ENCODE measurements at regions not wholly inside any gene's neighbourhood (a gene's known extent, or its start where the extent isn't known, plus 50 kb on each side); places are given as distances from the start of the nearest gene placed in this dataset.

DNA sequence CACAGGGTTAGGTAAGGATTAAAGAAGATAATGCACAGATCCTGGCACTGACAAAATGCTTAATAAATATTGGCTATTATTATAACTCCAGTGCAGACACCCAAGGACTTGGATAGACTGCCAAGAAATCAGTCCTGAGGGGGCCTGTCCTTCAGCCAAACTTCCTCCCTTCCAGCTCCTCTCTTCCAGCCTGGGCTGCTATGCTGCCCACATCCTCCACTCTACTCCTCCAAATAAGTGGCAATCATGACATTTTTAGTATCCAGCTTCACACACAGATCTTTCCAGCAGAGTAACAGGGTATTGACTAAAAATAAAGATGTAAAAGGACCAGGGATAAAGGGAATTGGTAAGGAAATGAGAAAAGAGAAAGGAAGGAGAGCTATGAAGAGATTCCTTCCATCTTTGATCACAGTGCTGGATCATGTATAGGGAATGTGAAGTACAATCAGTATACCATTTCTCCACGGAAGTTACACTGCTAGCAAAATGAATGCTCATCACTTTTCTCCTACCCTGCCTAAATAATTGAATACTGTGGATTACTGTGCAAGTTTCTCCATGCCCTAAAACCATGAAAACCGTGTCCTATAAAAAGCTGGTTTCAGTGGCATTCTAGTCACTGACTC, 136.0 kb upstream of the OSMR start:
- TF ChIP-seq, protein P1, sequence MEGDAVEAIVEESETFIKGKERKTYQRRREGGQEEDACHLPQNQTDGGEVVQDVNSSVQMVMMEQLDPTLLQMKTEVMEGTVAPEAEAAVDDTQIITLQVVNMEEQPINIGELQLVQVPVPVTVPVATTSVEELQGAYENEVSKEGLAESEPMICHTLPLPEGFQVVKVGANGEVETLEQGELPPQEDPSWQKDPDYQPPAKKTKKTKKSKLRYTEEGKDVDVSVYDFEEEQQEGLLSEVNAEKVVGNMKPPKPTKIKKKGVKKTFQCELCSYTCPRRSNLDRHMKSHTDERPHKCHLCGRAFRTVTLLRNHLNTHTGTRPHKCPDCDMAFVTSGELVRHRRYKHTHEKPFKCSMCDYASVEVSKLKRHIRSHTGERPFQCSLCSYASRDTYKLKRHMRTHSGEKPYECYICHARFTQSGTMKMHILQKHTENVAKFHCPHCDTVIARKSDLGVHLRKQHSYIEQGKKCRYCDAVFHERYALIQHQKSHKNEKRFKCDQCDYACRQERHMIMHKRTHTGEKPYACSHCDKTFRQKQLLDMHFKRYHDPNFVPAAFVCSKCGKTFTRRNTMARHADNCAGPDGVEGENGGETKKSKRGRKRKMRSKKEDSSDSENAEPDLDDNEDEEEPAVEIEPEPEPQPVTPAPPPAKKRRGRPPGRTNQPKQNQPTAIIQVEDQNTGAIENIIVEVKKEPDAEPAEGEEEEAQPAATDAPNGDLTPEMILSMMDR (IDR thresholded peaks at IDR 0.05), result no peak
- DNase-seq (ENCODE audit: low spot score) (no peak), ATAC-seq (ENCODE audit: low FRiP score) (no peak)

DNA sequence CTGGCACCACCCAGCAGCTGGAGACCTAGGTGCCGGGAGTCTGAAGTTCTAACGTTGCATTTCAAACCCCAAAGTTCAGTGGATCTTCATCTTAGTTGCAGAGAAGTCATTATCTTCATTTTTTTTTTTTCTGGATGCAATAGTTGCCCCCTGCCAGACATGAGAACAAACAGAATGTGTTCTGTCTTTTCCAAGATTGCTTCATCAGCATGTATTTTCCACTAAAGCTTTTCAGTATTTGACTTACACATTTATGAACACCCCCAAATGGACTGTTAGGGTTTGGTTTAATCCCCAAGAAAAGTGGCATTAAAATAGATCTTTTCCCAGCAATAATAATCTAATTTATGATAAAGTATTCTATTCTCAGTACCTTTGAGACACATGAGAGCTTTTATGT, 135.2 kb upstream of the OSMR start:
- ATAC-seq (ENCODE audit: low FRiP score) (no peak), DNase-seq (ENCODE audit: low spot score) (no peak)
- TF ChIP-seq, protein P1 (IDR thresholded peaks at IDR 0.05), result no peak

DNA sequence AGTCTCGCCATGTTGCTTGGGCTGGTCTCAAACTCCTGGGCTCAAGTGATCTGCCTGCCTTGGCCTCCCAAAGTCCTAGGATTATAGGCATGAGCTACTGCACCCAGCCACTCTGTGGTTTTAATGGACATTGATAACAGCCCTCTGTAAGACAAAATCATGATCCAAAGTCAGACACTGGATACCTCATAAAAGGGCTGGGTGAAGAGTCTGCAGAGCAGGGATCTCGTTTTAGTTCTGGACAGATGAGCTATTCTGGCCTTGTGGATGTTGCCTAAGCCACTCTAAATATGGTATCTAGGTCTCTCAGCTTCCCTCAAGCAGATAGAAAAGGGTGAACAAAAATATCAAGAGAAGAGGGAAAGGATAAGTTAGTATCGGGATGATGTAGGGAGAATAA, 133.4 kb upstream of the OSMR start:
- DNase-seq (ENCODE audit: low spot score) (no peak), ATAC-seq (ENCODE audit: low FRiP score) (no peak)
- TF ChIP-seq, protein P1 (IDR thresholded peaks at IDR 0.05), result no peak

DNA sequence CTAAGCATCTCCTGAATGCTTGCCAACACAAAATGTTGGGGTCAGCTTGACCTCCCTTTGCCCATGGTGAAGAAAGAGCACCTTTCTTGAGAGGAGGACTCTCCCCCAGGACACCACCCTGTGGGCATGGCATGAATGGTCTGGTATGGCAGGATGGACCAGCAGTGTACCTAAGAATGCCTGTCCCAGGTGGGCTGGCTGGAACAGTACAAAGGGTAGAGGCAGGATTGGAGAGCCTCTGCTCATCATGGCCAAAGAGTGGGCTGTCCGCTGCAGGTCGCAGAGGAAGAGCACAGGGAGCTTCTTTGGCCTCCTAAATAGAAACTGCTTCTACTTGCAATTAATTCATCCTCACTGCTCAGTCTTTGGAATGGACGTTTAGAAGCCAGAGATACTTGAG, 131.6 kb upstream of the OSMR start:
- DNase-seq (ENCODE audit: low spot score) (no peak), ATAC-seq (ENCODE audit: low FRiP score) (no peak)
- TF ChIP-seq, protein P1 (IDR thresholded peaks at IDR 0.05), result no peak

DNA sequence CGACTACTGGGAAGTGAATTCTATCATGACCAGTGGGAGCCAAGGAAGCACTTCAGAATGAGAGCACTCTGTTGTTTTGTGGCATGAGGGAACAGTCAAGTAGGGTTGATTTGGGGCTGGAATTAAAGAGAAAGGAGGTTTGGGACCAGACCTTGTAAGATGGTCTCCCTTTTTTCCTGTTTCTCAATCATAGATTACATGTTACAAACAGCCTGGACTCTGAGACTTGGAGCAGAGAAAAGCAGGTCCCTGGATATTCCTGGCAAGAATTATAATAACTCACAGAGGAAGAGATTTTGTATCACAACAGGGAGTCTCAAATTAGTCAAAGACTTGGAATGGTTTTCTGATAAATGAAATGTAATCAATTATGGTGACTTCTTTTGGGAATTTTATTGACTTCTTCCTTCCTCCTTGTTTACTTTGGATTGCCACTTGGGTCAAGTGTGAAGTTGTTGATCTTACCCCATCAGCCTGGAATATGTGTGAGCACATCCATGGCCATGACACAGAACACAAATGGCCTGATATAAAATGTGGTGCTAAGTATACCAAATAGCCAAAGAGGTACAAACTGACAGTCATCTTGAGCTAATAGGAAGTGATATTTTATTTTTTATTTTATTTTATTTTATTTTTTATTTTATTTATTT, 131.0 kb upstream of the OSMR start:
- ATAC-seq (ENCODE audit: low FRiP score) (no peak), DNase-seq (ENCODE audit: low spot score) (no peak)
- TF ChIP-seq, protein P1 (IDR thresholded peaks at IDR 0.05), result no peak

DNA sequence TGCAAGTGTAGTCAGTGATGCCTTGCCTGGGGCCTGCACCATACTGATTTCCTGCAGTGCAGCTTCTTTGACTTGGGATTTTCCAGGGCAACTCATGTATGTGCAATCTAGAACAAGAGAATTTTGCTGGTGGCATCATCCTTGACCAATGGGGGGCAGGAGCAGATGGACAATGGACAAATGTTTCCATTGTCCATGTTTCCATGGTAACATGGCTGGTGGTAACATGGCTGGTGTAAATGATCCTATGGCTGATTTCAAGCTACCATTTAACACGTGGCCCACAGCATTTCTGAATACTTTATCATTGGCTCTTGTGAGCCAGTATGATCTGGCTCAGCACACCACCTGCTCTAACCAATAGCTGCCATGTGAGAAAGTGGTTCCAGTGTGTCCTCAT, 130.1 kb upstream of the OSMR start:
- no peak for DNase-seq (ENCODE audit: low spot score)
- ATAC-seq (ENCODE audit: low FRiP score), result no peak
- TF ChIP-seq, protein P1 (IDR thresholded peaks at IDR 0.05), result no peak

DNA sequence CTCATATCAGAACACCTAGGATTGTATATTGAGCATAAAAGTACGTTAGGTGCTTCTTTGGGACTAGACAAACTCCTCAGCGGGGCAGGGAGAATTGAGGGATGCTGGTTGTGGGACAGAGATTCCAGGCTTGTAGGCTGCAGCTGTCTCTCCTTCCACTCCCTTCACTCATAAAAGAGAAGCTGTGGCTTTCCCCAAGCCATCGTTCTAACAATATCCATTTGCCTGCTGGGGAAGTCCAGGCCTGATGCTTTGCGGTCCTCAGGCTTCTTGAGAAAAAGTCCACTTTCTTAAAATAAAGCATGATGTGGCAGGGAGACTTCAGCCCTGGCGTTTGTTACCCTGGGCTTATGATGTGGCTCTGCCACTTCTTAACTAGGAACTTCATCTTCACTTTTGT, 129.3 kb upstream of the OSMR start:
- DNase-seq (ENCODE audit: low spot score), result no peak
- ATAC-seq (ENCODE audit: low FRiP score), result no peak
- TF ChIP-seq, protein P1 (IDR thresholded peaks at IDR 0.05), result no peak
